Pancreas (tissue), 10 donors: ENCODE measurements at regions not wholly inside any gene's neighbourhood (a gene's known extent, or its start where the extent isn't known, plus 50 kb on each side); places are given as distances from the start of the nearest gene placed in this dataset.

Experiments
- ATAC-seq, 4 donors: fragments of 200-7000 bp; cut with Tn5 transposase; one replicate each; pipeline versions ENCODE4 v1.8.0 to v1.9.1; 2020; ENCODE audit warnings: mild to moderate bottlenecking in 4 of 4, moderate library complexity in 4 of 4
- DNase-seq, 6 donors: peaks; one replicate each; pipeline ENCODE4 v3.0.0-alpha.2; 2020
- FAIRE-seq: peaks from 2 replicates; lab custom pipeline; 2012; peaks lifted over from hg19 to GRCh38; lab: Jason Lieb, UNC
- H3K27ac ChIP-seq, 4 donors: fragments of 200-600 bp; sonication (generic); 1 replicate in 3 of 4; 2 replicates in 1 of 4; pipeline versions ENCODE4 v1.5.0 to v1.8.0; 2020
- H3K27me3 ChIP-seq, 4 donors: fragments of 200-600 bp; one replicate each; pipeline ENCODE4 v1.8.0; 2021
- H3K36me3 ChIP-seq, 3 donors: fragments of 200-600 bp; sonication (generic) in 1 of 3; one replicate each; pipeline versions ENCODE4 v1.5.0 to v1.8.0; 2020 to 2021
- H3K4me1 ChIP-seq, 3 donors: fragments of 200-600 bp; one replicate each; pipeline ENCODE4 v1.8.0; 2021
- H3K4me3 ChIP-seq, 4 donors: fragments of 200-600 bp; sonication (generic) in 2 of 4; one replicate each; pipeline versions ENCODE4 v1.5.0 to v1.8.0; 2020 to 2021
- H3K9me3 ChIP-seq, 4 donors: fragments of 200-600 bp; one replicate each; pipeline ENCODE4 v1.8.0; 2021
- CTCF ChIP-seq, 4 donors: fragments of 200-600 bp; sonication (generic) in 3 of 4; IDR thresholded peaks; one replicate each; pipeline versions ENCODE4 v1.5.0 to v1.8.0; 2021; ENCODE audit warnings: antibody characterized with exemption in 4 of 4
- WGBS, 2 donors: extraction: QIAGEN DNeasy Blood & Tissue Kit; methylation state at CpG; one replicate each; pipeline ENCODE4 v1.1.7; 2013; 5-methylcytosine and 5-hydroxymethylcytosine counted together
- intact Hi-C, 3 donors: fragments of 100-400 bp; cut with DNase I; formaldehyde crosslinking; loops; one replicate each; pipeline versions ENCODE4 v1.11.1 to v1.14.2; 2022
- donor health status: healthy with polysubstance abuse.
- donor health status: DM: no; HTN: no; CAD: no; lungs with moderate emphysema.
- donor health status: DM: no; HTN: no; CAD: no.
- donor health status: control.
- donor health status: control.
- donor health status: Bipolar disorder and iron deficiency.
- donor health status: DM: yes; HTN: yes; CAD: no.
- donor health status: DM: no; HTN: no; CAD: no.
- donor health status: DM: no; HTN: no; CAD: no.
- donor health status: DM: yes; HTN: yes; CAD: no.

DNA sequence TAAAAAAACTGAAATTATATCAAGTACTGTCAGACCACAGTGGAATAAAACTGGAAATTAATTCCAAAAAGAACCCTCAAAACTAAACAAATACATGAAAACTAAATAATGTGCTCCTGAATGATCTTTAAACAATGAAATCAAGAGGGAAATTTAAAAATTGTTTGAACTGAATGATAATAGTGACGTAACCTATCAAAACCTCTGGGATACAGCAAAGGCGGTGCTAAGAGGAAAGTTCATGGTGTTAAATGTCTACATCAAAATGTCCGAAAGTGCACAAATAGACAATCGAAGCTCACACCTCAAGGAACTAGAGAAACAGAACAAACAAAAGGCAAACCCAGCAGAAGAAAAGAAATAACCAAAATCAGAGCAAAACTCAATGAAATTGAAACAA is 70.8 kb upstream of the TUBA3C start:
- DNase-seq = no peak
- no peaks in the 10 kb centered on the region for H3K36me3 ChIP-seq
- no peaks in the 10 kb centered on the region for H3K9me3 ChIP-seq
- ATAC-seq = no peak
- FAIRE-seq = no peak
- no peak for TF ChIP-seq CTCF (IDR thresholded peaks at IDR 0.05)
- no peaks in the 10 kb centered on the region for H3K27me3 ChIP-seq
- H3K4me1 ChIP-seq = no peaks in the 10 kb centered on the region
- no peak overlapping the region for H3K4me3 ChIP-seq
- H3K27ac ChIP-seq = no peak overlapping the region
- WGBS, 2 donors = 45 to 54% methylated on average over 4 of the region's 4 CpGs
- intact Hi-C loops = no loop called here

DNA sequence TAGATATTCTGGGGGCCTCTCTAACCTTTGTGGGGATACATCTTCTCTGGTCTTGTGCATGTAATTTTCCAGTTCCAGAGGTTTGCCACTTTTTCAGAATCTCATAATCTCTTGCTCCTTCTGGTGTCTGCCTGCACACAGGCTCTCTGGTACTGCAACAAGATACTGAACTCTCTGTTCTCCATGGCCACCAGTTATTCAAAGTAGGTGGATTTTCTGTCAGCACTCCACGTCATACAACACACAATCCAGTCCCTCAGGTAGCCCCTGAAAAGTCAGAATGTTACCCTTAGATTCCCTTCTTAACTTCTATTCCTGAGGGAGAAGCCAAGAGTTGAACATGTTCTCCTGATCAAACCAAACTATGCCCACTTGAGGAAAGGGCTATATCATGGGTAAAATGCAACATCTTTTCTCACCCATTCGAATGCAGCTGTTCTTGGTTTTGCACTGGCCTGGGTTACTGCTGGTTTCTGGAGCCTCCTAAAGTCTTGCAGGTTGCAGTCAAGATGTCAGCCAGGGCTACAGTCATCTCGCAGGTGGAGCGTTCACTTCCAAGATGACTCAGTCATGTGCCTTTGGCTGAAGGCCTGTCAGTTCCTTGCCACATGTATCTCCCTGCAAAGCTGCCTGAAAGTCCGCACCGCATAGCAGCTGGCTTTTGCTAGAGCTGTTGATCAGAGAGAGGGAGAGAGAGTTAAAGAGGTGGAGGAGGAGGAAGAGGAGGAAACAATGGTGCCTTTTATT is 57.7 kb upstream of the TUBA3C start:
- Histone ChIP-seq H3K36me3 (no peaks in the 10 kb centered on the region), H3K9me3 (no peaks in the 10 kb centered on the region), H3K4me1 (no peaks in the 10 kb centered on the region), H3K27me3 (no peaks in the 10 kb centered on the region), H3K4me3 (no peak overlapping the region), H3K27ac (no peak overlapping the region)
- intact Hi-C loops = no loop called here
- WGBS, 2 donors = 45 to 55% methylated on average over 6 of the region's 6 CpGs
- DNase-seq = no peak
- no peak for ATAC-seq
- TF ChIP-seq CTCF (IDR thresholded peaks at IDR 0.05) = no peak
- no peak for FAIRE-seq
